Mammary epithelial cell (primary cell): ENCODE measurements at regions not wholly inside any gene's neighbourhood (a gene's known extent, or its start where the extent isn't known, plus 50 kb on each side); places are given as distances from the start of the nearest gene placed in this dataset.

ENCODE experiments used
- CTCF ChIP-seq, 2 donors: IDR thresholded peaks in 1 of 2; conservative IDR thresholded peaks in 1 of 2; 2 replicates each; pipeline ENCODE4 v1.5.1; 2011 to 2012; ENCODE audit warnings: inconsistent platforms in 2 of 2, low read length in 2 of 2, mild to moderate bottlenecking in 2 of 2, control low read depth in 1 of 2, low read depth in 1 of 2; ENCODE audit not compliant: insufficient read depth in 1 of 2; ENCODE audit errors: extremely low read depth in 1 of 2
- EZH2 ChIP-seq: IDR thresholded peaks from 2 replicates; pipeline ENCODE4 v1.6.1; 2012; ENCODE audit warnings: low read length, inconsistent platforms, borderline replicate concordance

GRCh38 chr13:91154558-91155353, 192.7 kb upstream of the MIR17HG start:
- TF ChIP-seq CTCF (conservative IDR thresholded peaks at IDR 0.05 in 1 of 2, IDR thresholded peaks at IDR 0.05 in 1 of 2; ENCODE audit: extremely low read depth in 1 of 2, insufficient read depth in 1 of 2, low read depth in 1 of 2, low read length in 2 of 2) (no peak), EZH2 (no peak)
